Mesodermal cell (in vitro differentiated cells): ENCODE measurements at regions not wholly inside any gene's neighbourhood (a gene's known extent, or its start where the extent isn't known, plus 50 kb on each side); places are given as distances from the start of the nearest gene placed in this dataset.
A peak's percentile ranks its signal among the peaks of the same experiment; 100 is the strongest.

Source experiments
- H3K27ac ChIP-seq: 2 replicates; pipeline ENCODE4 v1.7.0; 2013; ENCODE audit warnings: mild to moderate bottlenecking, low read depth, low read length, moderate library complexity; ENCODE audit not compliant: severe bottlenecking
- H3K36me3 ChIP-seq: 2 replicates; pipeline ENCODE4 v1.7.1; 2013; ENCODE audit warnings: mild to moderate bottlenecking, low read length, moderate library complexity; ENCODE audit not compliant: control insufficient read depth, insufficient read depth
- H3K4me1 ChIP-seq: one replicate; pipeline ENCODE4 v1.7.1; 2013; ENCODE audit warnings: mild to moderate bottlenecking, low read length; ENCODE audit not compliant: insufficient read depth, control insufficient read depth, poor library complexity, severe bottlenecking
- H3K4me3 ChIP-seq: 2 replicates; pipeline ENCODE4 v1.7.0; 2013; ENCODE audit warnings: low read length, control low read depth, mild to moderate bottlenecking; ENCODE audit not compliant: insufficient read depth, poor library complexity, severe bottlenecking; ENCODE audit errors: extremely low read depth
- H3K9me3 ChIP-seq: 2 replicates; pipeline ENCODE4 v1.7.1; 2013; ENCODE audit warnings: mild to moderate bottlenecking, low read length, moderate library complexity; ENCODE audit not compliant: control insufficient read depth
- WGBS, 2 experiments: methylation state at CpG; one replicate each; pipeline ENCODE4 v1.1.5; 2013; ENCODE audit warnings: missing lambda C conversion rate in 2 of 2; ENCODE audit not compliant: insufficient coverage in 2 of 2; 5-methylcytosine and 5-hydroxymethylcytosine counted together

DNA sequence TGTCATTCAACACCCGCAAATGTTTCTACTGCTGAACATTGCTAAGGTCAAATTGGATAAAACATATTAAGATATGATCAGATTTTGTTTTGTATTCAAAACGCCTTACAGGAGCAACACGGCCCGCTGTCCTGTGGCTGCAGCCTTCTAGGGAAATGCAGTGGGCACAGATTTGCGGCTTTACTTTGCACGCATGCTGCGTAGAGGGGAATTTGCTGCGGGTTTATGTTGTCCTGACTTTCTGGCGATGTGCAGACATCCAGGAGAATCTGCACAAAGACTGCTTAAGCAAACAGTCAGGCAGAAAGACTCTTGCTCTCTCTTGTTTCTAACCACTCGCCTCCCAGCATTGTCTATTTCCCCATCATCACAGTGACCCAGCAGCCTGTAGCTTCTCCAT lies 88.3 kb downstream of the LRRC30 start:
- 94 to 98% methylated on average over 9 of the region's 10 CpGs for WGBS, 2 experiments
- no peaks in the 10 kb centered on the region for H3K9me3 ChIP-seq
- no peaks in the 10 kb centered on the region for H3K4me1 ChIP-seq
- no peaks in the 10 kb centered on the region for H3K36me3 ChIP-seq
- H3K27ac ChIP-seq: no peak overlapping the region
- no peak overlapping the region for H3K4me3 ChIP-seq

DNA sequence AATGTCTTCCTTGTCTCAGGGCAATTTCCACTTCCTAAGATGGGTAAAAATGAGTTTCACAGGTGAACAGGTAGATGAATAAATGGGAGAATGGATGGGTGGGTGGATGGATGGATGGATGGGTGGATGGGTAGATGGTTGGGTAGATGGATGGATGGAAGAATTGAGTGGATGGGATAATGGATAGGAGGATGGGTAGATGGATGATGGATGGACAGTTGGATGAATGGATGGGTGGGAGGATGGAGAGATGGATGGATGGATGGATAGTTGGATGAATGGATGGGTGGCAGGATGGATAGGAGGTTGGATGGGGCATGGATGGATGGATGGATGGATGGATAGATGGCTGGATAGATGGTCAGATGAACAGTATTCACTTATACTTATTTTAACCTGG lies 90.9 kb downstream of the LRRC30 start:
- no peaks in the 10 kb centered on the region for H3K36me3 ChIP-seq
- H3K4me1 ChIP-seq: no peaks in the 10 kb centered on the region
- no peak overlapping the region for H3K27ac ChIP-seq
- no peaks in the 10 kb centered on the region for H3K9me3 ChIP-seq
- no peak overlapping the region for H3K4me3 ChIP-seq

- no peaks in the 10 kb centered on the region for H3K36me3 ChIP-seq
- no peaks in the 10 kb centered on the region for H3K9me3 ChIP-seq
- H3K4me1 ChIP-seq: no peaks in the 10 kb centered on the region
- no peak overlapping the region for H3K4me3 ChIP-seq
- peak overlapping the region; percentile 18 for H3K27ac ChIP-seq
- WGBS, 2 experiments: 69 to 74% methylated on average over 7 to 8 of the region's 8 CpGs
Measured at GRCh38 chr18:7322817-7323485, 92.1 kb downstream of the LRRC30 start.

GRCh38 chr18:7325126-7325430 lies 94.2 kb downstream of the LRRC30 start:
- Histone ChIP-seq H3K27ac (no peak overlapping the region), H3K9me3 (no peaks in the 10 kb centered on the region), H3K4me1 (peaks cover 8% of the 10 kb centered on the region), H3K4me3 (no peak overlapping the region), H3K36me3 (no peaks in the 10 kb centered on the region)
- 83 to 90% methylated on average over 3 to 4 of the region's 5 CpGs for WGBS, 2 experiments

GRCh38 chr18:7329016-7329415 lies 98.1 kb downstream of the LRRC30 start:
- Histone ChIP-seq H3K27ac (no peak overlapping the region), H3K36me3 (no peaks in the 10 kb centered on the region), H3K4me3 (no peak overlapping the region), H3K4me1 (peaks cover 15% of the 10 kb centered on the region), H3K9me3 (no peaks in the 10 kb centered on the region)
- 0% methylated on average over 1 of the region's 3 CpGs; no CpG with 5 or more reads in 1 of the 2 experiments for WGBS, 2 experiments

DNA sequence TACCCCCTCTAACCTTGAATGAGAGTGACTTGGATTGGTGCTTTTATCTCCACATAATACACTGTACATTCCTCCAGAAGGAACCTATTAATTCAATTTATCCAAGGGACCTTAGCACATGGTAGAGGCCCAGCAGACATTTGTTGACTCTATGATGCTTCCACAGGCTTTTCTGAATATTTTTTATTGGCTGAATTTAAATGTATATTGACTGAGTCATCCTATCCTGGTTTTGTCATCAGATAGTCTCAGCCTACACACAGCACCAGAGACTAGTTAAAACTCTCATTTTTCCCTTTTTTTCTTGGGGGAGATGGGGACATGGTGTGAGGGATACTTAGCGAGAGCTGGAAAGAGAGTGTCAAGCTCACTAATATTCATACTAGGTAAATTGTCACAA lies 101.6 kb downstream of the LRRC30 start:
- Histone ChIP-seq H3K27ac (no peak overlapping the region), H3K9me3 (no peaks in the 10 kb centered on the region), H3K36me3 (no peaks in the 10 kb centered on the region), H3K4me3 (no peak overlapping the region), H3K4me1 (peaks cover 15% of the 10 kb centered on the region)
- no CpG with 5 or more reads among the region's 1 CpG for WGBS, 2 experiments

- H3K4me1 ChIP-seq: peaks cover 15% of the 10 kb centered on the region
- 81 to 100% methylated on average over 2 of the region's 5 CpGs for WGBS, 2 experiments
- H3K27ac ChIP-seq: no peak overlapping the region
- no peaks in the 10 kb centered on the region for H3K9me3 ChIP-seq
- H3K36me3 ChIP-seq: no peaks in the 10 kb centered on the region
- no peak overlapping the region for H3K4me3 ChIP-seq
Measured at GRCh38 chr18:7333025-7333562, 102.2 kb downstream of the LRRC30 start.

DNA sequence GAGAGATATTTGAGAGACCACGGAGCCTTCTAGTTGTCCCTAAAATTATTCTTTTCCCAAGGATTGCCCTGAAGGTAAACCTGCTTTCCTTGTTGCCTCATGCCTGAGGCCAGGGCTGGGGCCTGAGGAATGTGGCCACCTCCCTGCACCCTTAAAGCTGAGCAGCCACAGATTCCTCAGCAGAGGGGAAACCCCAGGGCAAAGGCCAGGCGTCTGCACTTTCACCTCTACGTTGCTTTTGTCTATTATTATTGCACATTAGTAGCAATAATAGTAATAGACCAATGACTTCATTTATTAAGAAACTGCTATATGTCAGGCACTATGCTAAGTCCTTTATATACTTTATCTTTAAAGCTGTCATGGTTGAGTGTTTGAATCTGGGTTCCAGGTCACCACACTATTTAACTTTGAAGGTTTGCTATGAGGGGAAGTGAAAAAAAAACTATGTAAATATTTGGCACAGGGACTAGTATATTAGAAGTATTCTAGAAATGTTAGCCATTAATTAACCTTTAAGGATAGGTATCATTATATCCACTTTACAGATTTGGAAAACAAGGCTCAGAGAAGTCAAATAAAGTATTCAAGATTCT lies 104.2 kb downstream of the LRRC30 start:
- no peak overlapping the region for H3K27ac ChIP-seq
- no peaks in the 10 kb centered on the region for H3K9me3 ChIP-seq
- no peak overlapping the region for H3K4me3 ChIP-seq
- peaks cover 7% of the 10 kb centered on the region for H3K4me1 ChIP-seq
- H3K36me3 ChIP-seq: no peaks in the 10 kb centered on the region
- 86% methylated on average over 1 of the region's 3 CpGs; no CpG with 5 or more reads in 1 of the 2 experiments for WGBS, 2 experiments

DNA sequence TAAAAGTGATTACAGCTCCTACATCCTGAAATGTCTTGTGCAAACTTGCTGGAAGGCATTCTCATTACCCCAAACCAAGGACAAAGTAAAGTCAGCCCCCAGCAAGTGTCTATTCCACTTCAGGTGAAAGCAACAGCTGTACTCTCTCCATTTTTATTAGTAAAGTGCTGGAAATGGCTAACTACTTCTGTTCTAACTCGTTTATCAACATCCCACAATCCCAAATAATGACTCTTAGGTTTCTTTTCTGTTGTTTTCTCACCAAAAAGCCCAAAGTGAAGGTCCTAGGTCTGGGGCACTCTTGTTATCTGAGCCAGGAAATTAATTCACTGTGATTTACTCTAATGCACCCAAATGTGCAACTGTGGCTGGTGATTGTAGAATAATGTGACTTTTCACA lies 105.7 kb downstream of the LRRC30 start:
- WGBS, 2 experiments: 60 to 71% methylated on average over 1 of the region's 1 CpG
- no peak overlapping the region for H3K4me3 ChIP-seq

GRCh38 chr18:7338846-7339245 lies 108.0 kb downstream of the LRRC30 start:
- no peak overlapping the region for H3K27ac ChIP-seq
- no peak overlapping the region for H3K4me3 ChIP-seq
- H3K9me3 ChIP-seq: no peaks in the 10 kb centered on the region
- no peaks in the 10 kb centered on the region for H3K36me3 ChIP-seq
- no peaks in the 10 kb centered on the region for H3K4me1 ChIP-seq
- WGBS, 2 experiments: 88 to 93% methylated on average over 2 of the region's 2 CpGs

More for the DNA sequence above, 105.7 kb downstream of the LRRC30 start:
- Histone ChIP-seq H3K9me3 (no peaks in the 10 kb centered on the region), H3K27ac (no peak overlapping the region), H3K4me1 (peaks cover 7% of the 10 kb centered on the region), H3K36me3 (no peaks in the 10 kb centered on the region)

GRCh38 chr18:7341581-7342337 lies 110.9 kb downstream of the LRRC30 start:
- Histone ChIP-seq H3K27ac (no peak overlapping the region), H3K4me3 (no peak overlapping the region), H3K4me1 (no peaks in the 10 kb centered on the region), H3K9me3 (no peaks in the 10 kb centered on the region), H3K36me3 (no peaks in the 10 kb centered on the region)
- WGBS, 2 experiments: 94 to 100% methylated on average over 2 to 3 of the region's 6 CpGs
